BE2C (cell line): ENCODE measurements at regions not wholly inside any gene's neighbourhood (a gene's known extent, or its start where the extent isn't known, plus 50 kb on each side); places are given as distances from the start of the nearest gene placed in this dataset.

Source experiments
- DNase-seq: peaks from one replicate; pipeline ENCODE4 v3.0.0-alpha.2; 2020
- H3K27me3 ChIP-seq: fragments of 250-450 bp; sonication (Bioruptor Pico); 2 replicates; pipeline ENCODE4 v1.5.1; 2020; ENCODE audit warnings: mild to moderate bottlenecking
- H3K36me3 ChIP-seq: fragments of 250-450 bp; sonication (Bioruptor Pico); 2 replicates; pipeline ENCODE4 v1.5.1; 2020; ENCODE audit warnings: mild to moderate bottlenecking
- H3K4me1 ChIP-seq: fragments of 250-450 bp; sonication (Bioruptor Pico); 2 replicates; pipeline ENCODE4 v1.5.1; 2020
- H3K4me3 ChIP-seq: 2 replicates; pipeline ENCODE4 v1.5.1; 2011; ENCODE audit warnings: low read depth, low read length
- H3K9me3 ChIP-seq: fragments of 250-450 bp; sonication (Bioruptor Pico); 2 replicates; pipeline ENCODE4 v1.5.1; 2020
- CTCF ChIP-seq: IDR thresholded peaks from 2 replicates; pipeline ENCODE4 v1.5.1; 2012; ENCODE audit warnings: mild to moderate bottlenecking, low read depth, low read length

- H3K36me3 ChIP-seq: no peaks in the 10 kb centered on the region
- H3K4me3 ChIP-seq: no peak overlapping the region
- H3K9me3 ChIP-seq: no peaks in the 10 kb centered on the region
- DNase-seq: peak; percentile 37
- H3K27me3 ChIP-seq: no peaks in the 10 kb centered on the region
- no peak for TF ChIP-seq CTCF
- peaks cover 32% of the 10 kb centered on the region for H3K4me1 ChIP-seq
Observed at GRCh38 chrX:134734466-134734952, 62.5 kb downstream of the PABIR2 start.

DNA sequence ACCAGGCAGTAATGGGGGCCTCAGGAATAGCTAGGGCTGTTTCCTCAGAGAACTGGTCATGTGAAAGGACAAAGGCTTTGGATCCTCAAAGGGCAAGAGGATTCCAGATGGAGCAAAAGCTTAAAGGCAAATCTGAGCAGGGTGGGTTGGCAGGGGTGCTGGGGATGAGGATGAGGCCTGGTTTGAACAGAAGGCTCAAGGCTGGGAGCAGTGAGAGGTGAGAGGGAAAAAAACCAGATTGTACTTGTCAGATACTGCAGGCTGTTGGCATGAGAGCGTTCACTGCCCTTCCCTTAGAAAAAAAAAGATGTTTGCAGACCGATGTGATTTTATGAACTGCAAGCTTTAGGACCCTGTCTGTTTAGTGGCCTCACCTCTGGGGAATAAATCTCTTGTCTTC lies 63.4 kb downstream of the PABIR2 start:
- TF ChIP-seq CTCF: no peak
- Histone ChIP-seq H3K36me3 (no peaks in the 10 kb centered on the region), H3K4me1 (peaks cover 32% of the 10 kb centered on the region), H3K9me3 (no peaks in the 10 kb centered on the region), H3K4me3 (no peak overlapping the region), H3K27me3 (no peaks in the 10 kb centered on the region)
- DNase-seq: no peak

DNA sequence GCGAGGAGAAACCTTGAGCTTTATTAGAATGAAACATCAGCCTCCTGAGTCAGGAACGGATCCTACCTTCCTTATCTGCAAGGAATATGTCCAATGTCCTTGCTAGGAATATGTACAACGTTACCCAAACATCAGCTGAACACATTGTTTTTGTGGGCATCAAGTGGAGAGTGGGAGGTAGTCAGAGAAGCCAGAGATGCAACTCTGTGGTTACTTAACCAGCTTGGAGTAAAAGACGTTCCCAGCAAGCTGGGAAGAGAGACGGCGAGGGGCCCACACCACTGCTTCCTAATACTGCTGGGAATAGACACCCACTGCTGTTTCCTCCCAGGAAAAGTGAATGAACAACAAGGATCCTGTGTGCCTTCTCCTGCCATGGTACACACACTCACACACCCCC lies 64.3 kb downstream of the PABIR2 start:
- H3K4me1 ChIP-seq: peaks cover 32% of the 10 kb centered on the region
- H3K9me3 ChIP-seq: no peaks in the 10 kb centered on the region
- TF ChIP-seq CTCF: no peak
- no peaks in the 10 kb centered on the region for H3K36me3 ChIP-seq
- no peak overlapping the region for H3K4me3 ChIP-seq
- no peak for DNase-seq
- no peaks in the 10 kb centered on the region for H3K27me3 ChIP-seq

DNA sequence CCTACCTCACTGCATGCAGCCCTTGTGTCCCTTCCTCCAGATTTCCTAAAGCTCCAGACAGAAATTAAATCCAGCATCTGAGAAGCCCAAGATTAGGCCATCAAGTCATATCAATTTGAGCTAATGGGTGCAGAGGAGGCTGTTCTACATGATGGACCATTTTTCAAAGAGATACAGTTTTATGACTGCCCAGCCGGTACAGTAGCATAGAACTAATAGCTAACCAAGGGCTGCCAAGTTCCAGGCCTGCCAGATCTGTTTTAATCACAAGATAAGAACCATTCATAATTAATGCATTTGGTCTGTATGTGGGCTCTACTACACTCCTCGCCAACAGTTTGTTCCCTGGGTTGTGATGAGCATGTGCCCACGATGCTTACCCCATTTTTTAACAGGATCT lies 64.9 kb downstream of the PABIR2 start:
- no peak for TF ChIP-seq CTCF
- Histone ChIP-seq H3K27me3 (no peaks in the 10 kb centered on the region), H3K4me1 (peaks cover 32% of the 10 kb centered on the region), H3K9me3 (no peaks in the 10 kb centered on the region), H3K36me3 (no peaks in the 10 kb centered on the region), H3K4me3 (no peak overlapping the region)
- peak; percentile 67 for DNase-seq

DNA sequence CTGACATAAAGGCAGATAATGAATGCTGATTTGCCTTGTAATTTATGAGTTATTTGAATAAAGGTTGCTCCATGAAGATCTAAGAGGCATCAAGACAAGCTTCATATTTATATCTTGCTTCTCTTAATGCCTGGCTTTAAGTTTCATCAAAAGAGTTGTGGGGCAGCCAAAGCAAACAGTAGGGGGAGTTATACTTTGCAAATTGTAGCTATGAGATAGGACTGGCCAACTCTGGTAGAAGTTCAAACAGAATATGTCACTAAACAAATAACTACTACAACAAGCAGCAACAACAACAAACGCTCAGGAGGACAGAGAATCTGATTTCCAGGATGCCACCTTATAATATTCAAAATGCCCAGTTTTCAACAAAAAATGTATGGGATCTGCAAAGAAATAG lies 69.1 kb upstream of the PLAC1 start:
- no peaks in the 10 kb centered on the region for H3K36me3 ChIP-seq
- peak; percentile 41 for TF ChIP-seq CTCF
- no peak overlapping the region for H3K4me3 ChIP-seq
- no peaks in the 10 kb centered on the region for H3K27me3 ChIP-seq
- H3K9me3 ChIP-seq: no peaks in the 10 kb centered on the region
- no peak for DNase-seq
- H3K4me1 ChIP-seq: peaks cover 11% of the 10 kb centered on the region

- DNase-seq: no peak
- no peak overlapping the region for H3K4me3 ChIP-seq
- no peaks in the 10 kb centered on the region for H3K9me3 ChIP-seq
- no peaks in the 10 kb centered on the region for H3K36me3 ChIP-seq
- no peak for TF ChIP-seq CTCF
- no peaks in the 10 kb centered on the region for H3K4me1 ChIP-seq
- no peaks in the 10 kb centered on the region for H3K27me3 ChIP-seq
Observed at GRCh38 chrX:134725103-134725690, 66.9 kb upstream of the PLAC1 start.
